GM12891 (cell line): ENCODE measurements at regions not wholly inside any gene's neighbourhood (a gene's known extent, or its start where the extent isn't known, plus 50 kb on each side); places are given as distances from the start of the nearest gene placed in this dataset.

ENCODE experiments used
- PAX5 ChIP-seq: IDR thresholded peaks from 2 replicates; pipeline ENCODE4 v1.6.1; 2011; ENCODE audit warnings: low read length, moderate library complexity, mild to moderate bottlenecking; ENCODE audit not compliant: insufficient read depth, severe bottlenecking
- POLR2A ChIP-seq: IDR thresholded peaks from 2 replicates; pipeline ENCODE4 v1.6.1; 2011; ENCODE audit warnings: low read depth, low read length, control low read depth
- POLR2AphosphoS5 ChIP-seq: IDR thresholded peaks from 2 replicates; pipeline ENCODE4 v1.6.1; 2011; ENCODE audit warnings: low read depth, low read length, control low read depth
- POU2F2 ChIP-seq: IDR thresholded peaks from 2 replicates; pipeline ENCODE4 v1.6.1; 2011; ENCODE audit warnings: low read depth, mild to moderate bottlenecking, control low read depth, low read length, moderate library complexity
- SPI1 ChIP-seq: IDR thresholded peaks from 2 replicates; pipeline ENCODE4 v1.6.1; 2011; ENCODE audit warnings: low read depth, low read length, control low read depth
- TAF1 ChIP-seq: IDR thresholded peaks from 2 replicates; pipeline ENCODE4 v1.6.1; 2011; ENCODE audit warnings: low read depth, low read length, control low read depth

GRCh38 chr12:107565551-107565950 lies 120.0 kb upstream of the PWP1 start:
- TF ChIP-seq SPI1 (no peak), POLR2AphosphoS5 (no peak), POLR2A (no peak), TAF1 (no peak), PAX5 (no peak), POU2F2 (no peak)
